IMR-90 (cell line): ENCODE measurements at regions not wholly inside any gene's neighbourhood (a gene's known extent, or its start where the extent isn't known, plus 50 kb on each side); places are given as distances from the start of the nearest gene placed in this dataset.

Source experiments
- ATAC-seq: fragments of 200-7000 bp; cut with Tn5 transposase; 2 replicates; pipeline ENCODE4 v1.9.1; 2020; ENCODE audit warnings: low read depth, mild to moderate bottlenecking, moderate library complexity
- BruUV-seq: library from RNA; stranded (reverse); fragments of 400-500 nt; replicated peaks from 2 replicates; lab custom pipeline; 2021; lab: Mats Ljungman, UMichigan
- CTCF ChIA-PET: fragments of 300-600 bp; formaldehyde crosslinking; extraction: SDS; loops from one replicate; lab custom pipeline; 2021; ENCODE audit warnings: antibody characterized with exemption; lab: Yijun Ruan, JAX
- POLR2A ChIA-PET: fragments of 300-600 bp; sonication (Branson Sonifier 250); formaldehyde crosslinking; loops from one replicate; lab custom pipeline; 2022; ENCODE audit warnings: antibody characterized with exemption; ENCODE audit not compliant: unreplicated experiment; lab: Charles Lee
- DNase-seq: peaks from one replicate; pipeline ENCODE4 v3.0.0; 2013
- H2AFZ ChIP-seq: replicated peaks from 2 replicates; pipeline ENCODE3; 2013; ENCODE audit warnings: low read length, mild to moderate bottlenecking; ENCODE audit not compliant: poor library complexity
- H2AK5ac ChIP-seq: 2 replicates; pipeline ENCODE4 v1.6.1; 2013; ENCODE audit warnings: low read depth, low read length, inconsistent platforms
- H2AK9ac ChIP-seq: replicated peaks from 2 replicates; pipeline ENCODE3; 2013; ENCODE audit warnings: mild to moderate bottlenecking, low read depth, low read length, moderate library complexity; ENCODE audit not compliant: poor library complexity
- H2BK120ac ChIP-seq: 2 replicates; pipeline ENCODE4 v1.6.1; 2013; ENCODE audit warnings: low read depth, low read length, inconsistent platforms
- H2BK15ac ChIP-seq: 3 replicates; pipeline ENCODE4 v1.6.1; 2013; ENCODE audit warnings: low read depth, low read length, inconsistent platforms
- H2BK20ac ChIP-seq: 2 replicates; pipeline ENCODE4 v1.6.1; 2013; ENCODE audit warnings: low read depth, mild to moderate bottlenecking, inconsistent platforms, low read length, moderate library complexity
- H2BK5ac ChIP-seq: 2 replicates; pipeline ENCODE4 v1.6.1; 2013; ENCODE audit warnings: mild to moderate bottlenecking, low read depth, low read length, inconsistent platforms; ENCODE audit not compliant: poor library complexity, severe bottlenecking
- H3K14ac ChIP-seq: replicated peaks from 2 replicates; pipeline ENCODE4 v1.6.1; 2013; ENCODE audit warnings: low read depth, low read length, inconsistent platforms
- H3K18ac ChIP-seq: 2 replicates; pipeline ENCODE4 v1.6.1; 2013; ENCODE audit warnings: low read depth, low read length, control low read depth
- H3K23ac ChIP-seq: 2 replicates; pipeline ENCODE4 v1.6.1; 2013; ENCODE audit warnings: low read depth, low read length, inconsistent platforms
- H3K27ac ChIP-seq: 2 replicates; pipeline ENCODE4 v1.5.1; 2013; ENCODE audit warnings: mild to moderate bottlenecking, control low read depth, low read length; ENCODE audit not compliant: insufficient read depth
- H3K27me3 ChIP-seq: 2 replicates; pipeline ENCODE4 v1.6.1; 2013; ENCODE audit warnings: low read length; ENCODE audit not compliant: control insufficient read depth, insufficient read depth
- H3K36me3 ChIP-seq: 2 replicates; pipeline ENCODE4 v1.6.1; 2013; ENCODE audit warnings: low read length, mixed read lengths; ENCODE audit not compliant: control insufficient read depth, insufficient read depth
- H3K4ac ChIP-seq: 2 replicates; pipeline ENCODE4 v1.6.1; 2013; ENCODE audit warnings: low read depth, low read length, inconsistent platforms
- H3K4me1 ChIP-seq: 2 replicates; pipeline ENCODE4 v1.6.1; 2013; ENCODE audit warnings: low read length, mixed read lengths; ENCODE audit not compliant: control insufficient read depth, insufficient read depth
- H3K4me2 ChIP-seq: 2 replicates; pipeline ENCODE4 v1.6.1; 2013; ENCODE audit warnings: low read depth, mild to moderate bottlenecking, control low read depth, low read length, moderate library complexity
- H3K4me3 ChIP-seq: 2 replicates; pipeline ENCODE4 v1.5.1; 2013; ENCODE audit warnings: low read depth, mild to moderate bottlenecking, control low read depth, low read length, moderate library complexity; ENCODE audit not compliant: insufficient read depth
- H3K56ac ChIP-seq: 2 replicates; pipeline ENCODE4 v1.6.1; 2013; ENCODE audit warnings: low read length, inconsistent platforms; ENCODE audit not compliant: insufficient read depth; ENCODE audit errors: extremely low read depth
- H3K79me1 ChIP-seq, 2 experiments: 2 replicates each; pipeline ENCODE4 v1.6.1; 2013; ENCODE audit warnings: low read length in 2 of 2, inconsistent platforms in 1 of 2, low read depth in 1 of 2
- H3K9ac ChIP-seq: 2 replicates; pipeline ENCODE4 v1.6.1; 2013; ENCODE audit warnings: low read depth, low read length, control low read depth
- H3K9me1 ChIP-seq: 2 replicates; pipeline ENCODE4 v1.6.1; 2013; ENCODE audit warnings: low read length, inconsistent platforms; ENCODE audit not compliant: insufficient read depth
- H3K9me3 ChIP-seq: 2 replicates; pipeline ENCODE4 v1.6.1; 2013; ENCODE audit warnings: low read length; ENCODE audit not compliant: control insufficient read depth, insufficient read depth
- H4K20me1 ChIP-seq: 2 replicates; pipeline ENCODE4 v1.6.1; 2013; ENCODE audit warnings: low read length, inconsistent platforms; ENCODE audit not compliant: insufficient read depth
- H4K5ac ChIP-seq: 2 replicates; pipeline ENCODE4 v1.6.1; 2013; ENCODE audit warnings: mild to moderate bottlenecking, low read depth, low read length, control low read depth
- H4K8ac ChIP-seq, 2 experiments: 2 replicates each; pipeline ENCODE4 v1.6.1; 2013; ENCODE audit warnings: low read depth in 2 of 2, low read length in 2 of 2, control low read depth in 1 of 2, inconsistent platforms in 1 of 2
- H4K91ac ChIP-seq: 2 replicates; pipeline ENCODE4 v1.6.1; 2013; ENCODE audit warnings: low read depth, low read length, inconsistent platforms; ENCODE audit not compliant: insufficient read depth
- CEBPB ChIP-seq: IDR thresholded peaks from 2 replicates; pipeline ENCODE4 v1.6.1; 2012; ENCODE audit warnings: low read depth, low read length, improper control_type of control experiment
- CTCF ChIP-seq: conservative IDR thresholded peaks from 2 replicates; pipeline ENCODE4 v1.5.1; 2012; ENCODE audit warnings: mild to moderate bottlenecking, low read depth, low read length, improper control_type of control experiment
- MXI1 ChIP-seq: IDR thresholded peaks from 2 replicates; pipeline ENCODE4 v1.6.1; 2012; ENCODE audit warnings: low read depth, mild to moderate bottlenecking, low read length, moderate library complexity, borderline replicate concordance
- POLR2A ChIP-seq: IDR thresholded peaks from 2 replicates; pipeline ENCODE4 v1.6.1; 2012; ENCODE audit warnings: mild to moderate bottlenecking, low read depth, low read length
- SMC3 ChIP-seq: fragments of 150-350 bp; IDR thresholded peaks from 2 replicates; pipeline ENCODE4 v1.6.1; 2016; ENCODE audit warnings: low read depth, mild to moderate bottlenecking, antibody characterized with exemption, low read length, moderate library complexity
- WGBS, 2 experiments: methylation state at CpG; one replicate each; pipeline versions ENCODE4 v1.1.5 to v1.1.7; 2013; ENCODE audit warnings: missing lambda C conversion rate in 2 of 2; ENCODE audit not compliant: insufficient read length in 1 of 2; ENCODE audit errors: extremely low coverage in 2 of 2; 5-methylcytosine and 5-hydroxymethylcytosine counted together
- dilution Hi-C: fragments of 300-500 bp; cut with HindIII; formaldehyde crosslinking; loops from one replicate; pipeline ENCODE4 v1.14.3; 2018; ENCODE audit warnings: low sequenced_read_pairs; ENCODE audit not compliant: unreplicated experiment
- in situ Hi-C: fragments of 300-500 bp; cut with MboI; formaldehyde crosslinking; loops from 3 replicates; pipeline ENCODE4 v1.14.3; 2019; ENCODE audit warnings: low sequenced_read_pairs, inconsistent platforms, mixed read lengths
- intact Hi-C: fragments of 100-400 bp; cut with micrococcal nuclease; formaldehyde crosslinking; loops from 2 replicates; pipeline ENCODE4 v1.10.0; 2022
- TF ChIP-seq, protein P1 (sequence below): fragments of 150-350 bp; IDR thresholded peaks from 2 replicates; pipeline ENCODE4 v1.6.1; 2016; ENCODE audit warnings: low read depth, mild to moderate bottlenecking, low read length, moderate library complexity, borderline replicate concordance

GRCh38 chr2:145321344-145321743 is 801.4 kb upstream of the ZEB2 start:
- H2AK9ac ChIP-seq = no peak overlapping the region
- H2BK120ac ChIP-seq = no peak overlapping the region
- H2AK5ac ChIP-seq = no peak overlapping the region
- H3K4me2 ChIP-seq = no peak overlapping the region
- in situ Hi-C loops = no loop called here
- no peaks in the 10 kb centered on the region for H4K20me1 ChIP-seq
- no peaks in the 10 kb centered on the region for H3K9me3 ChIP-seq
- no peak overlapping the region for H2BK20ac ChIP-seq
- H3K79me1 ChIP-seq = no peaks in the 10 kb centered on the region
- peaks cover 1% of the 10 kb centered on the region; the same call in 1 of the 2 replicates for H3K4me1 ChIP-seq
- no CpG with 5 or more reads among the region's 2 CpGs for WGBS, 2 experiments
- dilution Hi-C loops = no loop called here
- no peak overlapping the region for H2BK5ac ChIP-seq
- no peak overlapping the region for H4K91ac ChIP-seq
- CTCF ChIA-PET = no interaction called here
- ATAC-seq (no peak), DNase-seq (no peak)
- H3K36me3 ChIP-seq = no peaks in the 10 kb centered on the region
- H3K9me1 ChIP-seq = no peaks in the 10 kb centered on the region
- no peak overlapping the region for H3K27ac ChIP-seq
- no peak overlapping the region for H2AFZ ChIP-seq
- no TSS peak for BruUV-seq
- H3K9ac ChIP-seq = no peak overlapping the region
- H3K4me3 ChIP-seq = no peak overlapping the region
- intact Hi-C loops = no loop called here
- POLR2A ChIA-PET = no interaction called here
- H3K27me3 ChIP-seq = no peaks in the 10 kb centered on the region
- no peak overlapping the region for H3K14ac ChIP-seq
- H4K5ac ChIP-seq = no peak overlapping the region
- no peak overlapping the region for H4K8ac ChIP-seq
- H3K23ac ChIP-seq = no peak overlapping the region
- H3K4ac ChIP-seq = no peak overlapping the region
- no peak overlapping the region for H2BK15ac ChIP-seq
- H3K56ac ChIP-seq = no peak overlapping the region
- H3K18ac ChIP-seq = no peak overlapping the region
- TF ChIP-seq, protein P1, sequence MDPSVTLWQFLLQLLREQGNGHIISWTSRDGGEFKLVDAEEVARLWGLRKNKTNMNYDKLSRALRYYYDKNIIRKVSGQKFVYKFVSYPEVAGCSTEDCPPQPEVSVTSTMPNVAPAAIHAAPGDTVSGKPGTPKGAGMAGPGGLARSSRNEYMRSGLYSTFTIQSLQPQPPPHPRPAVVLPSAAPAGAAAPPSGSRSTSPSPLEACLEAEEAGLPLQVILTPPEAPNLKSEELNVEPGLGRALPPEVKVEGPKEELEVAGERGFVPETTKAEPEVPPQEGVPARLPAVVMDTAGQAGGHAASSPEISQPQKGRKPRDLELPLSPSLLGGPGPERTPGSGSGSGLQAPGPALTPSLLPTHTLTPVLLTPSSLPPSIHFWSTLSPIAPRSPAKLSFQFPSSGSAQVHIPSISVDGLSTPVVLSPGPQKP = no peak
- TF ChIP-seq SMC3 (no peak), CTCF (no peak), CEBPB (no peak), MXI1 (no peak), POLR2A (no peak)
